A549 (cell line): ENCODE measurements at regions not wholly inside any gene's neighbourhood (a gene's known extent, or its start where the extent isn't known, plus 50 kb on each side); places are given as distances from the start of the nearest gene placed in this dataset.

Source experiments
- ATAC-seq, 2 experiments: fragments of 200-7000 bp in 1 of 2; fragments of >200 bp in 1 of 2; cut with Nextera tagmentation in 1 of 2; cut with Tn5 transposase in 1 of 2; 3 replicates each; pipeline versions ENCODE4 v1.8.0 to v1.9.1; 2018 to 2020; ENCODE audit warnings: mild to moderate bottlenecking in 1 of 2, moderate library complexity in 1 of 2
- CTCF ChIA-PET: fragments of 300-600 bp; sonication (Branson Sonifier 250); formaldehyde crosslinking; extraction: SDS; loops from one replicate; lab custom pipeline; 2021; ENCODE audit warnings: antibody characterized with exemption, inconsistent platforms; lab: Yijun Ruan, JAX
- POLR2A ChIA-PET: fragments of 350-600 bp; formaldehyde crosslinking; extraction: SDS; loops from one replicate; lab custom pipeline; 2021; ENCODE audit warnings: antibody characterized with exemption, inconsistent platforms; lab: Yijun Ruan, JAX
- DNase-seq, 2 experiments: peaks; one replicate each; pipeline versions ENCODE4 v3.0.0 to v3.0.0-alpha.2; 2011 to 2016; ENCODE audit warnings: low read depth in 1 of 2, low spot score in 1 of 2
- FAIRE-seq: peaks from 2 replicates; lab custom pipeline; 2011; peaks lifted over from hg19 to GRCh38; lab: Jason Lieb, UNC
- H3K27ac ChIP-seq, 2 experiments: fragments of >200 bp; sonication (Bioruptor Twin); formaldehyde crosslinking; 3 replicates each; pipeline ENCODE4 v1.5.1; 2016 to 2017
- H3K4me1 ChIP-seq: fragments of >200 bp; sonication (Bioruptor Twin); formaldehyde crosslinking; 3 replicates; pipeline ENCODE4 v1.6.1; 2016
- H3K4me2 ChIP-seq: fragments of >200 bp; sonication (Bioruptor Twin); formaldehyde crosslinking; 3 replicates; pipeline ENCODE4 v1.6.1; 2016
- H3K4me3 ChIP-seq: fragments of >200 bp; sonication (Bioruptor Twin); formaldehyde crosslinking; 3 replicates; pipeline ENCODE4 v1.5.1; 2016
- H3K9me3 ChIP-seq: fragments of >200 bp; sonication (Bioruptor Twin); formaldehyde crosslinking; 3 replicates; pipeline ENCODE4 v1.6.1; 2016
- EP300 ChIP-seq, 2 experiments: fragments of >200 bp; sonication (Bioruptor Twin); formaldehyde crosslinking; IDR thresholded peaks; 2 replicates in 1 of 2; 3 replicates in 1 of 2; pipeline ENCODE4 v1.6.1; 2016 to 2017
- FOSB ChIP-seq: fragments of 250-450 bp; sonication (Bioruptor Pico); IDR thresholded peaks from 2 replicates; pipeline ENCODE4 v1.5.0; 2020; ENCODE audit warnings: mild to moderate bottlenecking, moderate library complexity
- FOSL2 ChIP-seq, 2 experiments: fragments of 450-650 bp in 1 of 2; fragments of >200 bp in 1 of 2; sonication (Bioruptor Twin) in 1 of 2; formaldehyde crosslinking; IDR thresholded peaks; 2 replicates each; pipeline versions ENCODE4 v1.5.0 to v1.6.1; 2016 to 2020; ENCODE audit warnings: mild to moderate bottlenecking in 1 of 2, moderate library complexity in 1 of 2
- HEYL ChIP-seq: fragments of 250-450 bp; sonication (Bioruptor Pico); IDR thresholded peaks from 2 replicates; pipeline ENCODE4 v1.8.0; 2021; ENCODE audit warnings: mild to moderate bottlenecking, moderate library complexity
- HOXA7 ChIP-seq: fragments of 250-450 bp; sonication (Bioruptor Pico); IDR thresholded peaks from 2 replicates; pipeline ENCODE4 v1.5.0; 2020; ENCODE audit warnings: mild to moderate bottlenecking, moderate library complexity
- NPAS2 ChIP-seq: fragments of 250-450 bp; sonication (Bioruptor Pico); IDR thresholded peaks from 2 replicates; pipeline ENCODE4 v1.8.0; 2022; ENCODE audit warnings: mild to moderate bottlenecking, moderate library complexity, borderline replicate concordance
- RAD21 ChIP-seq, 2 experiments: fragments of >200 bp in 1 of 2; sonication (Bioruptor Twin) in 1 of 2; formaldehyde crosslinking in 1 of 2; IDR thresholded peaks in 1 of 2; conservative IDR thresholded peaks in 1 of 2; 2 replicates in 1 of 2; 3 replicates in 1 of 2; pipeline ENCODE4 v1.6.1; 2012 to 2018; ENCODE audit warnings: inconsistent platforms in 1 of 2
- SREBF2 ChIP-seq: fragments of 450-650 bp; IDR thresholded peaks from 2 replicates; pipeline ENCODE4 v1.6.1; 2014; ENCODE audit warnings: mild to moderate bottlenecking, moderate library complexity
- TP53 ChIP-seq: fragments of 250-450 bp; sonication (Bioruptor Pico); IDR thresholded peaks from 2 replicates; pipeline ENCODE4 v1.5.0; 2021; ENCODE audit warnings: mild to moderate bottlenecking, moderate library complexity
- ZC3H11A ChIP-seq: fragments of 450-650 bp; IDR thresholded peaks from 2 replicates; pipeline ENCODE4 v1.6.1; 2014; ENCODE audit warnings: antibody characterized with exemption, mild to moderate bottlenecking
- ZSCAN20 ChIP-seq: fragments of 250-450 bp; sonication (Bioruptor Pico); IDR thresholded peaks from 2 replicates; pipeline ENCODE4 v1.8.0; 2022; ENCODE audit warnings: mild to moderate bottlenecking, moderate library complexity
- WGBS: methylation state at CpG from one replicate; pipeline ENCODE4 v1.1.6; 2017; ENCODE audit errors: missing lambda C conversion rate; 5-methylcytosine and 5-hydroxymethylcytosine counted together
- TF ChIP-seq, protein P1 (sequence below): fragments of 200-600 bp; sonication (generic); IDR thresholded peaks from 2 replicates; pipeline ENCODE4 v1.6.1; 2016; ENCODE audit warnings: antibody characterized with exemption, mild to moderate bottlenecking, moderate library complexity
- TF ChIP-seq, protein P2 (sequence below): fragments of 150-350 bp; IDR thresholded peaks from 2 replicates; pipeline ENCODE4 v1.6.1; 2014; ENCODE audit warnings: low read depth, mild to moderate bottlenecking, low read length
- TF ChIP-seq, protein P3 (sequence below): fragments of 250-450 bp; sonication (Bioruptor Pico); IDR thresholded peaks from 2 replicates; pipeline ENCODE4 v1.5.0; 2021; ENCODE audit warnings: mild to moderate bottlenecking, moderate library complexity, borderline replicate concordance
- TF ChIP-seq, protein P4 (sequence below): fragments of 450-650 bp; IDR thresholded peaks from 2 replicates; pipeline ENCODE4 v1.6.1; 2014; ENCODE audit warnings: antibody characterized with exemption
- TF ChIP-seq, protein P5 (sequence below): IDR thresholded peaks from 2 replicates; pipeline ENCODE4 v1.6.1; 2012

DNA sequence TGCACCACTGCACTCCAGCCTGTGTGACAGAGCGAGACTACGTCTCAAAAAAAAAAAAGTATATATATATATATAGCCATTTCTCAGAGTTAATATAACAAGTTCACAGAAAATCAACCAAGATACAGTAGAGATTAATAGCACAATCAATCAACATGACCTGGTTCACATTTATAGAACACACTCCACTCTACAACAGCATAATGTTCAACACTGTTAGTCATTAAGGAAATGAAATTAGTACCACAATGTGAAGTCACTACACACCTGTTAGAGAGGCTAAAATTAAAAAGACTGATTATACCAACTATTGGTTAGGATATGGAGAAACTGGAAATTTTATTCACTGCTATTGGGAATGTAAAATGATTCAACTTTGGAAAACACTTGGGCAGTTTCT is 387.7 kb downstream of the QKI start:
- no peak overlapping the region for H3K4me3 ChIP-seq
- 75% methylated on average over 2 of the region's 2 CpGs for WGBS
- TF ChIP-seq HOXA7 (CRISPR knock-in tag), result no peak
- TF ChIP-seq ZC3H11A, result no peak
- TF ChIP-seq SREBF2, result no peak
- no peak for TF ChIP-seq FOSB (CRISPR knock-in tag)
- TF ChIP-seq, all 56 proteins: peak for 0
- H3K9me3 ChIP-seq, result no peaks in the 10 kb centered on the region
- DNase-seq, result no peak
- H3K27ac ChIP-seq, result no peak overlapping the region
- no peaks in the 10 kb centered on the region for H3K4me1 ChIP-seq
- POLR2A ChIA-PET, result no interaction called here
- ATAC-seq, result no peak
- CTCF ChIA-PET, result no interaction called here
- no peak overlapping the region for H3K4me2 ChIP-seq
- no peak for FAIRE-seq

GRCh38 chr6:163797296-163797845 is 382.9 kb downstream of the QKI start:
- FAIRE-seq, result no peak
- H3K9me3 ChIP-seq, result no peaks in the 10 kb centered on the region
- TF ChIP-seq RAD21 (conservative IDR thresholded peaks at IDR 0.05 in 1 of 2, IDR thresholded peaks at IDR 0.05 in 1 of 2), result no peak
- TF ChIP-seq, protein P1, sequence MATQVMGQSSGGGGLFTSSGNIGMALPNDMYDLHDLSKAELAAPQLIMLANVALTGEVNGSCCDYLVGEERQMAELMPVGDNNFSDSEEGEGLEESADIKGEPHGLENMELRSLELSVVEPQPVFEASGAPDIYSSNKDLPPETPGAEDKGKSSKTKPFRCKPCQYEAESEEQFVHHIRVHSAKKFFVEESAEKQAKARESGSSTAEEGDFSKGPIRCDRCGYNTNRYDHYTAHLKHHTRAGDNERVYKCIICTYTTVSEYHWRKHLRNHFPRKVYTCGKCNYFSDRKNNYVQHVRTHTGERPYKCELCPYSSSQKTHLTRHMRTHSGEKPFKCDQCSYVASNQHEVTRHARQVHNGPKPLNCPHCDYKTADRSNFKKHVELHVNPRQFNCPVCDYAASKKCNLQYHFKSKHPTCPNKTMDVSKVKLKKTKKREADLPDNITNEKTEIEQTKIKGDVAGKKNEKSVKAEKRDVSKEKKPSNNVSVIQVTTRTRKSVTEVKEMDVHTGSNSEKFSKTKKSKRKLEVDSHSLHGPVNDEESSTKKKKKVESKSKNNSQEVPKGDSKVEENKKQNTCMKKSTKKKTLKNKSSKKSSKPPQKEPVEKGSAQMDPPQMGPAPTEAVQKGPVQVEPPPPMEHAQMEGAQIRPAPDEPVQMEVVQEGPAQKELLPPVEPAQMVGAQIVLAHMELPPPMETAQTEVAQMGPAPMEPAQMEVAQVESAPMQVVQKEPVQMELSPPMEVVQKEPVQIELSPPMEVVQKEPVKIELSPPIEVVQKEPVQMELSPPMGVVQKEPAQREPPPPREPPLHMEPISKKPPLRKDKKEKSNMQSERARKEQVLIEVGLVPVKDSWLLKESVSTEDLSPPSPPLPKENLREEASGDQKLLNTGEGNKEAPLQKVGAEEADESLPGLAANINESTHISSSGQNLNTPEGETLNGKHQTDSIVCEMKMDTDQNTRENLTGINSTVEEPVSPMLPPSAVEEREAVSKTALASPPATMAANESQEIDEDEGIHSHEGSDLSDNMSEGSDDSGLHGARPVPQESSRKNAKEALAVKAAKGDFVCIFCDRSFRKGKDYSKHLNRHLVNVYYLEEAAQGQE, result no peak
- no peak for TF ChIP-seq TP53
- no peak for TF ChIP-seq HEYL (CRISPR knock-in tag)
- no peak for TF ChIP-seq ZSCAN20 (CRISPR knock-in tag)
- TF ChIP-seq, protein P2, sequence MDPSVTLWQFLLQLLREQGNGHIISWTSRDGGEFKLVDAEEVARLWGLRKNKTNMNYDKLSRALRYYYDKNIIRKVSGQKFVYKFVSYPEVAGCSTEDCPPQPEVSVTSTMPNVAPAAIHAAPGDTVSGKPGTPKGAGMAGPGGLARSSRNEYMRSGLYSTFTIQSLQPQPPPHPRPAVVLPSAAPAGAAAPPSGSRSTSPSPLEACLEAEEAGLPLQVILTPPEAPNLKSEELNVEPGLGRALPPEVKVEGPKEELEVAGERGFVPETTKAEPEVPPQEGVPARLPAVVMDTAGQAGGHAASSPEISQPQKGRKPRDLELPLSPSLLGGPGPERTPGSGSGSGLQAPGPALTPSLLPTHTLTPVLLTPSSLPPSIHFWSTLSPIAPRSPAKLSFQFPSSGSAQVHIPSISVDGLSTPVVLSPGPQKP, result no peak
- no peak for TF ChIP-seq FOSL2 (IDR thresholded peaks at IDR 0.05)
- no peak for TF ChIP-seq FOSL2 (CRISPR knock-in tag; IDR thresholded peaks at IDR 0.05)
- TF ChIP-seq, protein P3, sequence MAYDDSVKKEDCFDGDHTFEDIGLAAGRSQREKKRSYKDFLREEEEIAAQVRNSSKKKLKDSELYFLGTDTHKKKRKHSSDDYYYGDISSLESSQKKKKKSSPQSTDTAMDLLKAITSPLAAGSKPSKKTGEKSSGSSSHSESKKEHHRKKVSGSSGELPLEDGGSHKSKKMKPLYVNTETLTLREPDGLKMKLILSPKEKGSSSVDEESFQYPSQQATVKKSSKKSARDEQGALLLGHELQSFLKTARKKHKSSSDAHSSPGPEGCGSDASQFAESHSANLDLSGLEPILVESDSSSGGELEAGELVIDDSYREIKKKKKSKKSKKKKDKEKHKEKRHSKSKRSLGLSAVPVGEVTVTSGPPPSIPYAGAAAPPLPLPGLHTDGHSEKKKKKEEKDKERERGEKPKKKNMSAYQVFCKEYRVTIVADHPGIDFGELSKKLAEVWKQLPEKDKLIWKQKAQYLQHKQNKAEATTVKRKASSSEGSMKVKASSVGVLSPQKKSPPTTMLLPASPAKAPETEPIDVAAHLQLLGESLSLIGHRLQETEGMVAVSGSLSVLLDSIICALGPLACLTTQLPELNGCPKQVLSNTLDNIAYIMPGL (CRISPR knock-in tag), result no peak
- TF ChIP-seq, protein P4, sequence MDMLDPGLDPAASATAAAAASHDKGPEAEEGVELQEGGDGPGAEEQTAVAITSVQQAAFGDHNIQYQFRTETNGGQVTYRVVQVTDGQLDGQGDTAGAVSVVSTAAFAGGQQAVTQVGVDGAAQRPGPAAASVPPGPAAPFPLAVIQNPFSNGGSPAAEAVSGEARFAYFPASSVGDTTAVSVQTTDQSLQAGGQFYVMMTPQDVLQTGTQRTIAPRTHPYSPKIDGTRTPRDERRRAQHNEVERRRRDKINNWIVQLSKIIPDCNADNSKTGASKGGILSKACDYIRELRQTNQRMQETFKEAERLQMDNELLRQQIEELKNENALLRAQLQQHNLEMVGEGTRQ, result no peak
- no peak for TF ChIP-seq NPAS2
- no peak for TF ChIP-seq EP300 (IDR thresholded peaks at IDR 0.05)
- TF ChIP-seq, protein P5, sequence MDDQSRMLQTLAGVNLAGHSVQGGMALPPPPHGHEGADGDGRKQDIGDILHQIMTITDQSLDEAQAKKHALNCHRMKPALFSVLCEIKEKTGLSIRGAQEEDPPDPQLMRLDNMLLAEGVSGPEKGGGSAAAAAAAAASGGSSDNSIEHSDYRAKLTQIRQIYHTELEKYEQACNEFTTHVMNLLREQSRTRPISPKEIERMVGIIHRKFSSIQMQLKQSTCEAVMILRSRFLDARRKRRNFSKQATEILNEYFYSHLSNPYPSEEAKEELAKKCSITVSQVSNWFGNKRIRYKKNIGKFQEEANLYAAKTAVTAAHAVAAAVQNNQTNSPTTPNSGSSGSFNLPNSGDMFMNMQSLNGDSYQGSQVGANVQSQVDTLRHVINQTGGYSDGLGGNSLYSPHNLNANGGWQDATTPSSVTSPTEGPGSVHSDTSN, result no peak
- POLR2A ChIA-PET, result no interaction called here
- CTCF ChIA-PET, result no interaction called here
- no peak overlapping the region for H3K4me3 ChIP-seq
- 9% methylated on average over 3 of the region's 3 CpGs for WGBS
- ATAC-seq, result no peak
- DNase-seq, result no peak
- H3K27ac ChIP-seq, result no peak overlapping the region
- H3K4me2 ChIP-seq, result no peak overlapping the region
- no peaks in the 10 kb centered on the region for H3K4me1 ChIP-seq
